ENCODE measurements at regions not wholly inside any gene's neighbourhood (a gene's known extent, or its start where the extent isn't known, plus 50 kb on each side); places are given as distances from the start of the nearest gene placed in this dataset.

GRCh38 chr2:17413036-17413435 lies 105.2 kb downstream of the RAD51AP2 start:
- peaks cover 16% of the 10 kb centered on the region for H3K9me3 Mint-ChIP-seq (ENCODE audit: low read depth, unreplicated experiment)
- intact Hi-C loops (cut with micrococcal nuclease; ENCODE audit: unreplicated experiment): no loop called here
- no TSS peak for BruUV-seq (replicated peaks)
- CTCF ChIA-PET: no interaction called here
- no peak overlapping the region for H3K27ac Mint-ChIP-seq (ENCODE audit: unreplicated experiment)
- no peaks in the 10 kb centered on the region for H3K27me3 Mint-ChIP-seq (ENCODE audit: unreplicated experiment)
- no peaks in the 10 kb centered on the region for H3K4me1 Mint-ChIP-seq (ENCODE audit: low read depth, unreplicated experiment)
- no peaks in the 10 kb centered on the region for H3K36me3 Mint-ChIP-seq (ENCODE audit: insufficient read depth, unreplicated experiment)
- no peak for DNase-seq
- H3K4me3 Mint-ChIP-seq (ENCODE audit: low read depth, unreplicated experiment): no peak overlapping the region
- no peak for TF ChIP-seq CTCF (IDR thresholded peaks at IDR 0.05; ENCODE audit: unreplicated experiment)

GRCh38 chr2:17401096-17401495 lies 117.1 kb downstream of the RAD51AP2 start:
- no peaks in the 10 kb centered on the region for H3K27me3 Mint-ChIP-seq (ENCODE audit: unreplicated experiment)
- BruUV-seq (replicated peaks): no TSS peak
- intact Hi-C loops (cut with micrococcal nuclease; ENCODE audit: unreplicated experiment): no loop called here
- H3K27ac Mint-ChIP-seq (ENCODE audit: unreplicated experiment): no peak overlapping the region
- no peaks in the 10 kb centered on the region for H3K4me1 Mint-ChIP-seq (ENCODE audit: low read depth, unreplicated experiment)
- CTCF ChIA-PET: no interaction called here
- no peaks in the 10 kb centered on the region for H3K36me3 Mint-ChIP-seq (ENCODE audit: insufficient read depth, unreplicated experiment)
- no peak for TF ChIP-seq CTCF (IDR thresholded peaks at IDR 0.05; ENCODE audit: unreplicated experiment)
- no peak for DNase-seq
- peaks cover 17% of the 10 kb centered on the region for H3K9me3 Mint-ChIP-seq (ENCODE audit: low read depth, unreplicated experiment)
- no peak overlapping the region for H3K4me3 Mint-ChIP-seq (ENCODE audit: low read depth, unreplicated experiment)

- H3K36me3 Mint-ChIP-seq (ENCODE audit: insufficient read depth, unreplicated experiment): no peaks in the 10 kb centered on the region
Measured at GRCh38 chr2:17398770-17399169, 119.5 kb downstream of the RAD51AP2 start.

GRCh38 chr2:17388798-17389197 lies 129.4 kb downstream of the RAD51AP2 start:
- no peaks in the 10 kb centered on the region for H3K36me3 Mint-ChIP-seq (ENCODE audit: insufficient read depth, unreplicated experiment)
- no peak overlapping the region for H3K27ac Mint-ChIP-seq (ENCODE audit: unreplicated experiment)
- CTCF ChIA-PET: no interaction called here
- no peaks in the 10 kb centered on the region for H3K4me1 Mint-ChIP-seq (ENCODE audit: low read depth, unreplicated experiment)
- intact Hi-C loops (cut with micrococcal nuclease; ENCODE audit: unreplicated experiment): no loop called here
- DNase-seq: no peak
- TF ChIP-seq CTCF (IDR thresholded peaks at IDR 0.05; ENCODE audit: unreplicated experiment): no peak
- H3K4me3 Mint-ChIP-seq (ENCODE audit: low read depth, unreplicated experiment): no peak overlapping the region
- peaks cover 12% of the 10 kb centered on the region for H3K9me3 Mint-ChIP-seq (ENCODE audit: low read depth, unreplicated experiment)
- no peaks in the 10 kb centered on the region for H3K27me3 Mint-ChIP-seq (ENCODE audit: unreplicated experiment)
- BruUV-seq (replicated peaks): no TSS peak

More at GRCh38 chr2:17398770-17399169, 119.5 kb downstream of the RAD51AP2 start:
- no peaks in the 10 kb centered on the region for H3K27me3 Mint-ChIP-seq (ENCODE audit: unreplicated experiment)
- no peak overlapping the region for H3K4me3 Mint-ChIP-seq (ENCODE audit: low read depth, unreplicated experiment)
- no peaks in the 10 kb centered on the region for H3K4me1 Mint-ChIP-seq (ENCODE audit: low read depth, unreplicated experiment)
- CTCF ChIA-PET: no interaction called here
- no peak overlapping the region for H3K27ac Mint-ChIP-seq (ENCODE audit: unreplicated experiment)
- no TSS peak for BruUV-seq (replicated peaks)
- no peak for TF ChIP-seq CTCF (IDR thresholded peaks at IDR 0.05; ENCODE audit: unreplicated experiment)
- peaks cover 14% of the 10 kb centered on the region for H3K9me3 Mint-ChIP-seq (ENCODE audit: low read depth, unreplicated experiment)
- DNase-seq: no peak
- intact Hi-C loops (cut with micrococcal nuclease; ENCODE audit: unreplicated experiment): no loop called here

- CTCF ChIA-PET: no interaction called here
- no TSS peak for BruUV-seq (replicated peaks)
- intact Hi-C loops (cut with micrococcal nuclease; ENCODE audit: unreplicated experiment): no loop called here
- TF ChIP-seq CTCF (IDR thresholded peaks at IDR 0.05; ENCODE audit: unreplicated experiment): no peak
- Mint-ChIP-seq H3K4me3 (ENCODE audit: low read depth, unreplicated experiment) (no peak overlapping the region), H3K9me3 (ENCODE audit: low read depth, unreplicated experiment) (peaks cover 8% of the 10 kb centered on the region), H3K36me3 (ENCODE audit: insufficient read depth, unreplicated experiment) (no peaks in the 10 kb centered on the region), H3K27ac (ENCODE audit: unreplicated experiment) (no peak overlapping the region), H3K27me3 (ENCODE audit: unreplicated experiment) (no peaks in the 10 kb centered on the region), H3K4me1 (ENCODE audit: low read depth, unreplicated experiment) (no peaks in the 10 kb centered on the region)
- no peak for DNase-seq
Measured at GRCh38 chr2:17387591-17387990, 130.6 kb downstream of the RAD51AP2 start.
